ENCODE measurements at regions not wholly inside any gene's neighbourhood (a gene's known extent, or its start where the extent isn't known, plus 50 kb on each side); places are given as distances from the start of the nearest gene placed in this dataset.

GRCh38 chr2:15825276-15825980 lies 114.9 kb upstream of the MYCN start:
- DNase-seq (ENCODE audit: extremely low read depth in 1 of 11, low read depth in 9 of 11, low spot score in 4 of 11) = no peak

DNA sequence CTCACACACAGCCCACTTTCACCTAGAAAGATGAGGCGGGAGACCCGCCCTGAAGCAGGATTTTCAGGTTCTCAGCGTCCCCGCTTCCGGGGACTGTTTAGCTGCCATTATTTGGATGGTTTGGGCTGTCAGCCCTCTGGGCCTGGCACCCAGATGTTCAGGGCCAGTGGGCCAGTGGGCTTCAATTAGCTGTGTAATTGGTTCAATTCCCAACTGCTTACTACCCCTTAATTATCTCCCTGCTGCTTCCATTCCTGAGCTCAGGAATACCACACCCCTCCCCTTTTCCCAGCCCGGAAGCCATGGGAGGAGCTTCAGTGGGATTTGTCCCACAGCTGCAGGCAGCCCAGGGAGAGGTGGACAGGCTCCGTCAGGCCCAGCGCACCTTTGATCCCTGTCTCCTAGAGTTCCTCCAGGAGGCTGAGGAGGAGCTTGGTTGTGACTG lies 114.1 kb upstream of the MYCN start:
- no peak for DNase-seq (ENCODE audit: extremely low read depth in 1 of 11, low read depth in 9 of 11, low spot score in 4 of 11)

DNA sequence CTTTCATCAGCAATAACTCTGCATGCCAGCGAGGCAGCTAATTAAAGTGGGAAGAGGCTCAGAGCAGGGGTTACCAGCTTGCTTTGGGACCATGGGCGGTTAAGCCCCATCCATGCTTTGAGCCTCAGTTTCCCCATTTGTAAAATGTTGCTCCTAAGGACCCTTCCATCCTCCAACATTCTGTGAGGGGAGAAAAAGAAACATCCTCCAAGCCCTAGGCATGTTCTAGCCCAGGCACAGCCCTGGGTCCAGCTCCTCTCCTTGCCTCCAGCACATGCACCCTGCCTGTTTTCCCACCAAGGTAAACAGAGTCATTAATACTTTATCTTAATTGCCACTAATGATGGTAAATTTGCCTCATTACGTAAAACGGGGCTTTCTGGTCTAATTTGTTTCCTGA lies 113.3 kb upstream of the MYCN start:
- no peak for DNase-seq (ENCODE audit: extremely low read depth in 1 of 11, low read depth in 9 of 11, low spot score in 4 of 11)

DNA sequence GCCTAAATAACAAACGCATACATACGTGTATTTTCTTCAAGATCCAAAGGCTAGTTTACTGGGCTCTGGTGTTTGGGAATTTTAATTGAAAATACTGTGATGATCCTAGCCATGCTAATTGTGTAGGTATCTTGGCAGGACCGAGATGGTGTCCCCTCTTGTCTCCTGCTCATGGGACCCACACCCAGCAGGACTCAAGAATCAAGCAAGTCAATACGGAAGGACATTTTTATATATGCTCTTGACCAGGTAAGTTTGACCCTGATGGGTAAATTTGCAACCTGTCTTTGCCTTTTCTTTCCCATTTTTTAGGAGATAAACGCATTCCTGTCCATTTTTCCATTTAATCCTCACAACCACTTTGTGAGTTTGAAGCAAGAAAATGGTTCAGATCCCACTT lies 111.8 kb upstream of the MYCN start:
- DNase-seq (ENCODE audit: extremely low read depth in 1 of 11, low read depth in 9 of 11, low spot score in 4 of 11) = no peak

DNA sequence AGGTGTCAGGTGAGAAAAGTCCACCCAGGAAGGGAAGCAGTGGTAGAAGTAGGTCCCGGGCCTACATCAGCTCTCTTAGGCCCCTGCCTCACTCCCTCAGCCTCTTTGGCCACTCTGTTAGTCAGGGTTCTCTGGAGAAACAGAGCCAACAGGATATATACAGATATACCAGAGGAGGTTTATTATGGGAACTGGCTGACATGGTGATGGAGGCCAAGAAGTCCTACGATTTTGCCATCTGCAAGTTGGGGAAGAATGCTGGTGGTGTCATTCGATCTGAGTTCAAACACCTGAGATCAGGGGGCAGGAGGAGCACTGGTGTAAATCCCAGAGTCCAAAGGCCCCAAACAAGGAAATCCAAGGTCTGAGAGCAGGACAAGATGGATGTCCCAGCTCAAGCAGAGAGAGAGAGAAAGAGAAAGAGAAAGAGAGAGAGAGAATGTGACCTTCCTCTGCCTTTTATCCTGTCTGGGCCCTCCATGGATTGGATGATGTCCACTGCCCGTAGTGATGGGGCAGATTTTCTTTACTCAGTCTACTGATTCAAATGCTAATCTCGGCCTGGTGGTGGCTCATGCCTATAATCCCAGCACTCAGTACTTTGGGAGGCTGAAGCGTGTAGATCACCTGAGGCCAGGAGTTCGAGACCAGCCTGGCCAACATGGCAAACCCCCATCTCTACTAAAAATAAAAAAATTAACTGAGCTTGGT lies 111.1 kb upstream of the MYCN start:
- no peak for DNase-seq (ENCODE audit: extremely low read depth in 1 of 11, low read depth in 9 of 11, low spot score in 4 of 11)

DNA sequence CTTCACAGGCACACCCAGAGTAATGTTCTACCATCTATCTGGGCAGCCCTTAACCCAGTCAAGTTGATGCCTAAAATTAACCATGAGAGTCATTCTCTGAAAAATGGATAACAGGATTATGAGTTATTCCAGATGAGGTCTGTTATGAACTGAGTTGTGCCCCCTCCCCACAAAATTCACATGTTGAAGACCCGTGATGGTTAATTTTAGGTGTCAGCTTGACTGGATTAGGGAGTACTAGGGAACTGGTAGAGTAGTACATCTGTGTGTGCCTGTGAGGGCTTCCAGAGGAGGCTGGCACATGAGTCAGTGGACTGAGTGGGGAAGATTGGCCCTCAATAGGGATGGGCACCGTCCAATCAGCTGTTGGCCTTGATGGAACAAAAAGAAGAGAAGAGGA lies 110.4 kb upstream of the MYCN start:
- no peak for DNase-seq (ENCODE audit: extremely low read depth in 1 of 11, low read depth in 9 of 11, low spot score in 4 of 11)

DNA sequence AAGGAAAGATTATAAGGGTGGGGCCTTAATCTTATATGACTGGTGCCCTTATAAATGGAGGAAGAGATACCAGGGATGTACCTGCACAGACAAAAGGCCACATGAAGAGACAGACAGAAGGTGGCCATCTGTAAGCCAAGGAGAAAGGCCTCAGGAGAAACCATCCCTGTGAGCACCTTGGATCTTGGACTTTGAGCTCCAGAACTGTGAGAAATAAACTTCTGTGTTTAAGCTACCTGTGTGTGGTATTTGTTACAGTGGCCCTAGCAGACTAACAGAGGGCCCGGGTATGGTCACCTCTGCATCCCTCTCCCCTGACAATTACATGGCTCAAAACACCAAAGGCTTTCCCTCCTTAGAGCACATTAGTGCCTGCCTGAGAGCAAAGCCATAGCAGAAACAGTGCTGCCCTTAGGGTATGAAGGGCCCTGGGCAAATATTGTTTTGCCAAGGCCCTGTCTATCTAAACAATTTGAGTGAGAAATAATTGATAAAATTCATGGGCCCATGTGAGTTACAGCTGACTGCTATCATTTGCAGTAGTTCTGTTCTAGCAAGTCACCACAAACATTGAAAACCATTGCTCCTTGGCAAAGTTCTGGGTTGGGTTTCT lies 109.3 kb upstream of the MYCN start:
- DNase-seq (ENCODE audit: extremely low read depth in 1 of 11, low read depth in 9 of 11, low spot score in 4 of 11) = no peak

- DNase-seq (ENCODE audit: extremely low read depth in 1 of 11, low read depth in 9 of 11, low spot score in 4 of 11) = no peak
Measured at GRCh38 chr2:15832030-15832709, 108.2 kb upstream of the MYCN start.

DNA sequence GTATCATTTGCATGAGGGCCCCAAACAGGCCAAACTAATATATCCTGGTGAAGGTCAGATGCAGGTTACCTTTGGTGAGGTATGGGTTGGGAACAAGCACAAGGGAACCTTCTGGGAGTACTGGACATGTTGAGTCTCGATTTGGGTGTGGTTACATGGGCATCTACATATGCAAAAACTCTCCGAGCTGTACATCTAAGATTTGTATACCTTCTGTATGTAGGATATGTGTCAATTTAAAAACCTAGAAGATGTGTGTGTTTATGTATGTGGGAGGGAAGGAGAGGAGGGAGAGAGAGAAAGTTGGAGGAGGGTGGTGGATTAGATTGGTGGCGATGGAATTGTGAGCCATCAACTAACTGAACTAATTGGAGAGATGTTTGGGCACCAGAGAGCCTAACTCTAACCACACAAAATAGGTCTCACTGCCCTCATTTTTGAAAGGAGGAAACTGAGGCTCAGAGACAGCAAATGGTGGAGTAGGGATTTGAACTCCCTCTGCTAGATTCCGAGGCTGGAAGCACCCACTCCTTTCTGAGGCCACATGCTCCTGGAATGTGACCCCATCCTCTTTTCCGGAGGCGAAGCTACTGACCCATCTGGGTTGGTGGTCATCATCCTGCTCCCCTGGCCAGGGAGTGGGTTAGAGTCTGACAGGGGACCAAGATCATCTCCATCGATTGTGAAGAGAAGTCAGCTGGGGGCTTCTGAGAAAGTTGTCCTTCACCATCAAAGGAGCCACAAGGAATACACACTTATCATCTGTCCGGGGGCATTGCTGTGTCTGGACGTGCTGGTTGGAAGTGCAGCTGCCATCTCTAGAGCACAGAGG lies 107.3 kb upstream of the MYCN start:
- DNase-seq (ENCODE audit: extremely low read depth in 1 of 11, low read depth in 9 of 11, low spot score in 4 of 11) = no peak

- no peak for DNase-seq (ENCODE audit: extremely low read depth in 1 of 11, low read depth in 9 of 11, low spot score in 4 of 11)
Measured at GRCh38 chr2:15833731-15834130, 106.6 kb upstream of the MYCN start.

GRCh38 chr2:15834381-15835031 lies 105.8 kb upstream of the MYCN start:
- DNase-seq (ENCODE audit: extremely low read depth in 1 of 11, low read depth in 9 of 11, low spot score in 4 of 11) = no peak

- no peak for DNase-seq (ENCODE audit: extremely low read depth in 1 of 11, low read depth in 9 of 11, low spot score in 4 of 11)
Measured at GRCh38 chr2:15835991-15836688, 104.2 kb upstream of the MYCN start.

GRCh38 chr2:15836689-15837610 lies 103.4 kb upstream of the MYCN start:
- DNase-seq (ENCODE audit: extremely low read depth in 1 of 11, low read depth in 9 of 11, low spot score in 4 of 11) = no peak

- no peak for DNase-seq (ENCODE audit: extremely low read depth in 1 of 11, low read depth in 9 of 11, low spot score in 4 of 11)
Measured at GRCh38 chr2:15838481-15839090, 101.8 kb upstream of the MYCN start.

DNA sequence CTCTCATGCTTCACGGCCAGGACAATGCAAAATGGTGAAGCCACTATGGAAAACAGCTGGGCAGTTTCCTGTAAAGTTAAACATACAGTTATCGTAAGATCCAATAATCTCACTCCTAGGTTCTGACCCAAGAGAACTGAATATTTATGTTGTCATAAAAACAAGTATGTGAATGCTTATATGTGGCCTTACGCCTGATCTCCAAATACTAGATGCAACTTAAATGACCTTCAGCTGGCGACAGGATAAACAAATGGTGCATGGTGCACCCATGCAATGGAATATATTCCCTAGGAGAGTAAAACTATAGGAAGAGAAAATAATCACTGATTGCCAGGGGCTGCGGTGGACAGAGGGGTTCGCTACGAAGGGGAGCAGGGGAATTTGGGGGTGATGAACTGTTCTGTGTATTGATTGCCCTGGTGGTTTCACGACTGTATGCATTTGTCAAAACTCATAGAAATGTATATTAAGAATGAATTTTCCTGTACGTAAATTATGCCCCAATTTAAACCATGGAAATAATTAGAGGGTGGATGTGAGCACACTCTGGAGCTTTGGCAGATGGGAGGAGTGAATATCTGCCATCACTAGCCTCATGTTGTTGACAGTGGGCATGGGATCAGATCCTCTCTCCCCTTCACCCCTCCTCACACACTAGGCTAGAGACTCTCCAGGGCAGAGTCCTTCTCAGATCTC lies 100.8 kb upstream of the MYCN start:
- no peak for DNase-seq (ENCODE audit: extremely low read depth in 1 of 11, low read depth in 9 of 11, low spot score in 4 of 11)

GRCh38 chr2:15840148-15840547 lies 100.2 kb upstream of the MYCN start:
- no peak for DNase-seq (ENCODE audit: extremely low read depth in 1 of 11, low read depth in 9 of 11, low spot score in 4 of 11)

Measured in renal cortex interstitium (tissue), 11 donors.